MM.1S (cell line): ENCODE measurements at regions not wholly inside any gene's neighbourhood (a gene's known extent, or its start where the extent isn't known, plus 50 kb on each side); places are given as distances from the start of the nearest gene placed in this dataset.

Source experiments
- DNase-seq: peaks from one replicate; pipeline ENCODE4 v3.0.0-alpha.2; 2015
- H2AFZ ChIP-seq: fragments of 300-600 bp; sonication (generic); 2 replicates; pipeline ENCODE4 v1.6.0; 2016; ENCODE audit warnings: antibody characterized with exemption, low read length
- H3F3A ChIP-seq: fragments of 300-600 bp; sonication (generic); 2 replicates; pipeline ENCODE4 v1.6.1; 2016; ENCODE audit warnings: mild to moderate bottlenecking, antibody characterized with exemption, low read length, moderate library complexity, mixed read lengths; ENCODE audit not compliant: insufficient read depth
- H3K27ac ChIP-seq: fragments of 300-600 bp; sonication (generic); 2 replicates; pipeline ENCODE4 v1.5.1; 2016; ENCODE audit warnings: mild to moderate bottlenecking, low read length
- H3K27me3 ChIP-seq: fragments of 300-600 bp; sonication (generic); replicated peaks from 2 replicates; pipeline ENCODE4 v1.6.0; 2016; ENCODE audit warnings: low read length; ENCODE audit not compliant: insufficient read depth
- H3K36me3 ChIP-seq: fragments of 300-600 bp; sonication (generic); replicated peaks from 2 replicates; pipeline ENCODE4 v1.6.1; 2016; ENCODE audit warnings: mild to moderate bottlenecking, low read length, mixed read lengths; ENCODE audit not compliant: insufficient read depth
- H3K4me1 ChIP-seq: fragments of 300-600 bp; sonication (generic); 2 replicates; pipeline ENCODE4 v1.6.1; 2016; ENCODE audit warnings: low read length, mixed read lengths
- H3K4me2 ChIP-seq: fragments of 300-600 bp; sonication (generic); 2 replicates; pipeline ENCODE4 v1.6.0; 2016; ENCODE audit warnings: low read depth, low read length
- H3K4me3 ChIP-seq: fragments of 300-600 bp; sonication (generic); 2 replicates; pipeline ENCODE4 v1.5.1; 2016; ENCODE audit warnings: low read length, mixed read lengths
- H3K79me2 ChIP-seq: fragments of 300-600 bp; sonication (generic); 2 replicates; pipeline ENCODE4 v1.6.1; 2016; ENCODE audit warnings: mixed run types, low read length, mixed read lengths
- H3K9ac ChIP-seq: fragments of 300-600 bp; sonication (generic); 2 replicates; pipeline ENCODE4 v1.6.1; 2016; ENCODE audit warnings: low read length, mixed read lengths
- H3K9me2 ChIP-seq: fragments of 300-600 bp; sonication (generic); replicated peaks from 2 replicates; pipeline ENCODE4 v1.6.1; 2016; ENCODE audit warnings: mild to moderate bottlenecking, low read length, mixed read lengths; ENCODE audit not compliant: insufficient read depth
- H3K9me3 ChIP-seq: fragments of 300-600 bp; sonication (generic); replicated peaks from 2 replicates; pipeline ENCODE4 v1.6.1; 2016; ENCODE audit warnings: mild to moderate bottlenecking, low read length, mixed read lengths; ENCODE audit not compliant: insufficient read depth
- H4K20me1 ChIP-seq: fragments of 300-600 bp; sonication (generic); 2 replicates; pipeline ENCODE4 v1.6.1; 2016; ENCODE audit warnings: mild to moderate bottlenecking, low read length, moderate library complexity, mixed read lengths; ENCODE audit not compliant: insufficient read depth
- EZH2 ChIP-seq: fragments of 300-600 bp; sonication (generic); optimal IDR thresholded peaks from 2 replicates; pipeline ENCODE3; 2017; ENCODE audit warnings: low read depth, mild to moderate bottlenecking, antibody characterized with exemption, low read length, mixed read lengths
- EZH2phosphoT487 ChIP-seq: fragments of 300-600 bp; sonication (generic); IDR thresholded peaks from 2 replicates; pipeline ENCODE4 v1.6.1; 2018; ENCODE audit warnings: antibody characterized with exemption, low read length
- TF ChIP-seq, protein P1 (sequence below): fragments of 300-600 bp; sonication (generic); IDR thresholded peaks from 2 replicates; pipeline ENCODE4 v1.5.1; 2016; ENCODE audit warnings: antibody characterized with exemption, low read length, mixed read lengths

DNA sequence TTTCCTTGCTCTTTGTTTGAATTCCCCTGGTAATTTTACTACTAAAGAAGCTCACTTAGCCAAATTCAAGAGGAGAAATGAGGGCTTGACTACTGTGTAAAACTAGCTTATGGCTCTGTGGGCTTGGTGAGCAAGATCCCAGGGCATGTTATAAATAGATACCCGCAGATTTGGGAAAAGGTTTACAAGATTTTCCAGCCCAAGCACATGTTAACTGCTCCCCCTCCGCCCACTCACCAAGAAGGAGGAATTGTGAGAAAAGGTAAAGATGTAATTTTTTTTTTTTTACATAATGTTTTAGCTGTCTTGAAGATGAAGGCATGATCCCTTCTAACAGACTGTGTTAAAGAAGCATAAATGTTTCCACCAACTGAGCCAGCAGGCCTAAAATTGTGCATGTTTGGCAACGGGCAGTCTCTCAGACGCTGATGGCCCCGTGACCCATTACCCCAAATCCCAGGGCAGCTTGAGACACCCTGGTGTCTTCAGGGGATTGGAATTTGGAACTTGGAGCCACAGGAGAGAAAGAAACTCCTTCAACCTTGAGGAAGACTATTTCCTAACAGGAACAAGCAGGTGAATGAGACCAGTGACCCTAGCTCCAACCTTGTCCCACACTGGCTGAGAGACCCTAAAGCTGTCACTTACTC, 429.8 kb upstream of the CELF2 start:
- Histone ChIP-seq H4K20me1 (no peaks in the 10 kb centered on the region), H3K4me2 (no peak overlapping the region), H3K9ac (no peak overlapping the region), H3K4me1 (no peaks in the 10 kb centered on the region), H3K27ac (no peak overlapping the region), H3K36me3 (no peaks in the 10 kb centered on the region), H3K9me2 (no peaks in the 10 kb centered on the region), H3F3A (no peaks in the 10 kb centered on the region), H3K79me2 (no peaks in the 10 kb centered on the region), H3K9me3 (no peaks in the 10 kb centered on the region), H3K4me3 (no peak overlapping the region), H2AFZ (no peak overlapping the region), H3K27me3 (no peaks in the 10 kb centered on the region)
- TF ChIP-seq, protein P1, sequence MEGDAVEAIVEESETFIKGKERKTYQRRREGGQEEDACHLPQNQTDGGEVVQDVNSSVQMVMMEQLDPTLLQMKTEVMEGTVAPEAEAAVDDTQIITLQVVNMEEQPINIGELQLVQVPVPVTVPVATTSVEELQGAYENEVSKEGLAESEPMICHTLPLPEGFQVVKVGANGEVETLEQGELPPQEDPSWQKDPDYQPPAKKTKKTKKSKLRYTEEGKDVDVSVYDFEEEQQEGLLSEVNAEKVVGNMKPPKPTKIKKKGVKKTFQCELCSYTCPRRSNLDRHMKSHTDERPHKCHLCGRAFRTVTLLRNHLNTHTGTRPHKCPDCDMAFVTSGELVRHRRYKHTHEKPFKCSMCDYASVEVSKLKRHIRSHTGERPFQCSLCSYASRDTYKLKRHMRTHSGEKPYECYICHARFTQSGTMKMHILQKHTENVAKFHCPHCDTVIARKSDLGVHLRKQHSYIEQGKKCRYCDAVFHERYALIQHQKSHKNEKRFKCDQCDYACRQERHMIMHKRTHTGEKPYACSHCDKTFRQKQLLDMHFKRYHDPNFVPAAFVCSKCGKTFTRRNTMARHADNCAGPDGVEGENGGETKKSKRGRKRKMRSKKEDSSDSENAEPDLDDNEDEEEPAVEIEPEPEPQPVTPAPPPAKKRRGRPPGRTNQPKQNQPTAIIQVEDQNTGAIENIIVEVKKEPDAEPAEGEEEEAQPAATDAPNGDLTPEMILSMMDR, result no peak
- no peak for TF ChIP-seq EZH2phosphoT487
- DNase-seq, result no peak

DNA sequence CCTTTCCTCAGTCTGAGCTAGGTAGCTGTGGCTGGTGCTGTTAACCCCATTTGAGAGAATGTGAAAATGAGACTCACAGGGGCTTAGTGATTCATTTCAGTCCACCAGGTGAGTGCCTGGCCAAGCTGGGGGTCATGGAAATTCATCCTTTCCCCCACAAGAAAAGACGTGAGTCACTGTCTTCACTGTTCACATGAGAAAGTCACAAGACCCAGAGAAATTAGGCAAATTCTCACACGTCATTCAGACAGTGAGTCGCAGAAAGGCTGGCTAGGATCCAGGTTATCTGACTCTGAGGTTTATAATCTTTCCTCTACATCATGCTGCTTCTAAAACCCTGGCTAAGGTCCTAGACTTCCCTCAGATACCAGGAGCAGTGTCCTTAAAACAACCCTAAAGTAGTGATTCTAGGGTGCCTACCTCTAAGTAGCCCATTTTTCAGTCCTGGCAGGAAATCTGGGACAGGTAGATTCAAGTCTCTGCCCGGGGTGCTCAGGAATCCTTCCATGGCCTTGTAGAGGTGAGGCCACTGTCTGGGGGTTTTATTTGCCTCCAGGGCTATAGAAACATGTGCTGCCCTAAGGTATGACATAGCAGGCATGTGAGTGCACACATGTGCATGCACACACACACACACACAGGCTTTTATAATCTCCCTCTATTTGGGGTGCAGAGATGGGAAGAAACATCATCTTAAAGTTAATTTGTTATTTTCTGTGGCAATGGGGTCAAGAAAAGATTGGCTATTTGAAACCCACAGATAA, 427.9 kb upstream of the CELF2 start:
- H2AFZ ChIP-seq, result no peak overlapping the region
- no peaks in the 10 kb centered on the region for H3K36me3 ChIP-seq
- DNase-seq, result no peak
- no peaks in the 10 kb centered on the region for H3K9me3 ChIP-seq
- H3K4me1 ChIP-seq, result no peaks in the 10 kb centered on the region
- no peak overlapping the region for H3K4me2 ChIP-seq
- no peak overlapping the region for H3K9ac ChIP-seq
- no peak overlapping the region for H3K4me3 ChIP-seq
- H3F3A ChIP-seq, result no peaks in the 10 kb centered on the region
- TF ChIP-seq EZH2, result no peak
- TF ChIP-seq, protein P1, result no peak
- TF ChIP-seq EZH2phosphoT487, result no peak
- H3K79me2 ChIP-seq, result no peaks in the 10 kb centered on the region
- H4K20me1 ChIP-seq, result no peaks in the 10 kb centered on the region
- H3K9me2 ChIP-seq, result no peaks in the 10 kb centered on the region
- H3K27me3 ChIP-seq, result no peaks in the 10 kb centered on the region
- H3K27ac ChIP-seq, result no peak overlapping the region

DNA sequence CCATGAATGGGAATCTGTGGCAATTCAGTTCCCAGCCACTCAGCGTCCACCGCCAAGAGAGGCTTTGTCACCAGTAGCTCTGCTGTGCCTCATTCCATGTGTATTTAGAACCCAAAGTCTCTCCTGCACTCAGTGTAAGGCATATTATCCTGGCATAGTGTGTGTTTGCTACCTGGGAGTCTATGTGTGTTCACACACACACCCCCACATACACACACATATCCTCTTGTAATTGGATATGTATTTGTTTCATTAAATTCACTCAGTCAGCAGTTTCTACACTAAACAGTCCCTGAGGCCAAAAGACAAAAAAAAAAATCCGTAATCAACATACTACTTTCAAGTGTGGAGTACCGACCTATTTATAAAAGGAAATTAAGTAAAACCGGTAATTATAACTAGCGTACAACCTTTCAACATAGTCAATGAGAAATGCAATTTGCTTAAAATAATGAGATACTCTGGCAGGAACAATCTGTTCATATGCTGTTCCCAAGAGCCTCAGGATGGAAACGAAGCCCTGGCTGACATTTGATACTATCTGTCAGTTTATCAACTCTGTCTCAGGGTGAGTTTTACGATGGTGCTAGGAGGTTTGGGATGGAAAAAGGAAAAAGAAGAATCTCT, 425.8 kb upstream of the CELF2 start:
- DNase-seq, result no peak
- Histone ChIP-seq H4K20me1 (no peaks in the 10 kb centered on the region), H3F3A (no peaks in the 10 kb centered on the region), H3K9ac (no peak overlapping the region), H3K36me3 (no peaks in the 10 kb centered on the region), H3K9me2 (no peaks in the 10 kb centered on the region), H3K4me2 (no peak overlapping the region), H3K9me3 (no peaks in the 10 kb centered on the region), H3K27me3 (no peaks in the 10 kb centered on the region), H2AFZ (no peak overlapping the region), H3K79me2 (no peaks in the 10 kb centered on the region), H3K27ac (no peak overlapping the region), H3K4me3 (no peak overlapping the region), H3K4me1 (no peaks in the 10 kb centered on the region)
- TF ChIP-seq EZH2phosphoT487, result no peak
- TF ChIP-seq, protein P1, result no peak
- no peak for TF ChIP-seq EZH2
